ENCODE measurements at regions not wholly inside any gene's neighbourhood (a gene's known extent, or its start where the extent isn't known, plus 50 kb on each side); places are given as distances from the start of the nearest gene placed in this dataset.

- Histone ChIP-seq H3K79me2 (replicated peaks; ENCODE audit: insufficient read depth, low read length) (no peaks in the 10 kb centered on the region), H3F3A (ENCODE audit: insufficient read depth, low read length, poor library complexity, severe bottlenecking) (no peaks in the 10 kb centered on the region), H3K4me3 (ENCODE audit: low read length) (no peak overlapping the region), H3K9me2 (ENCODE audit: insufficient read depth, low read length) (no peaks in the 10 kb centered on the region), H3K9ac (ENCODE audit: low read length) (no peak overlapping the region), H3K27ac (ENCODE audit: low read length) (no peak overlapping the region), H3K36me3 (ENCODE audit: insufficient read depth, low read length) (no peaks in the 10 kb centered on the region), H2AFZ (ENCODE audit: low read depth, low read length) (no peak overlapping the region), H3K9me3 (ENCODE audit: low read length) (no peaks in the 10 kb centered on the region), H3K4me2 (ENCODE audit: low read length) (no peak overlapping the region), H4K20me1 (ENCODE audit: insufficient read depth) (no peaks in the 10 kb centered on the region), H3K27me3 (ENCODE audit: insufficient read depth, low read depth, low read length) (no peaks in the 10 kb centered on the region)
- TF ChIP-seq EZH2 (IDR thresholded peaks at IDR 0.05; ENCODE audit: borderline replicate concordance, insufficient read depth, low read length, poor library complexity, severe bottlenecking) (no peak), MXI1 (conservative IDR thresholded peaks at IDR 0.05; ENCODE audit: poor library complexity, severe bottlenecking) (no peak), SMC3 (conservative IDR thresholded peaks at IDR 0.05; ENCODE audit: poor library complexity) (no peak), POLR2AphosphoS5 (IDR thresholded peaks at IDR 0.05) (no peak), TAF1 (IDR thresholded peaks at IDR 0.05; ENCODE audit: low read depth) (no peak), CTCF (IDR thresholded peaks at IDR 0.05; ENCODE audit: poor library complexity, severe bottlenecking) (no peak), EP300 (conservative IDR thresholded peaks at IDR 0.05; ENCODE audit: poor library complexity, severe bottlenecking) (no peak), RAD21 (conservative IDR thresholded peaks at IDR 0.05) (no peak), REST (IDR thresholded peaks at IDR 0.05; ENCODE audit: borderline replicate concordance) (no peak)
Observed at GRCh38 chr10:93206652-93207051, 133.0 kb downstream of the CYP26A1 start.

GRCh38 chr10:93208717-93209464 lies 135.2 kb downstream of the CYP26A1 start:
- no peaks in the 10 kb centered on the region for H3F3A ChIP-seq (ENCODE audit: insufficient read depth, low read length, poor library complexity, severe bottlenecking)
- H2AFZ ChIP-seq (ENCODE audit: low read depth, low read length), result no peak overlapping the region
- no peaks in the 10 kb centered on the region for H3K36me3 ChIP-seq (ENCODE audit: insufficient read depth, low read length)
- H4K20me1 ChIP-seq (ENCODE audit: insufficient read depth), result no peaks in the 10 kb centered on the region
- H3K79me2 ChIP-seq (replicated peaks; ENCODE audit: insufficient read depth, low read length), result no peaks in the 10 kb centered on the region
- no peak overlapping the region for H3K4me3 ChIP-seq (ENCODE audit: low read length)
- no peak overlapping the region for H3K4me2 ChIP-seq (ENCODE audit: low read length)
- no peak for TF ChIP-seq POLR2AphosphoS5 (IDR thresholded peaks at IDR 0.05)
- no peaks in the 10 kb centered on the region for H3K9me3 ChIP-seq (ENCODE audit: low read length)
- no peak overlapping the region for H3K27ac ChIP-seq (ENCODE audit: low read length)
- no peaks in the 10 kb centered on the region for H3K27me3 ChIP-seq (ENCODE audit: insufficient read depth, low read depth, low read length)
- no peaks in the 10 kb centered on the region for H3K9me2 ChIP-seq (ENCODE audit: insufficient read depth, low read length)
- no peak overlapping the region for H3K9ac ChIP-seq (ENCODE audit: low read length)

Measured in neural cell (in vitro differentiated cells).